HG02943 (cell line): ENCODE measurements at regions not wholly inside any gene's neighbourhood (a gene's known extent, or its start where the extent isn't known, plus 50 kb on each side); places are given as distances from the start of the nearest gene placed in this dataset.
"Not testable (repeated sequence)": the region's sequence is repeated elsewhere in the genome, so short reads cannot be mapped to it uniquely, and the experiment has no call there.

Experiments
- ATAC-seq: cut with Tn5 transposase; IDR thresholded peaks from one replicate; pipeline ENCODE4 v1.9.1; 2021; ENCODE audit warnings: mild to moderate bottlenecking, low read depth, moderate library complexity; ENCODE audit not compliant: unreplicated experiment

GRCh38 chr3:8327739-8328138, 173.9 kb upstream of the LMCD1 start:
- ATAC-seq = no peak

- ATAC-seq = no peak
Measured at GRCh38 chr3:8328967-8329366, 172.7 kb upstream of the LMCD1 start.

DNA sequence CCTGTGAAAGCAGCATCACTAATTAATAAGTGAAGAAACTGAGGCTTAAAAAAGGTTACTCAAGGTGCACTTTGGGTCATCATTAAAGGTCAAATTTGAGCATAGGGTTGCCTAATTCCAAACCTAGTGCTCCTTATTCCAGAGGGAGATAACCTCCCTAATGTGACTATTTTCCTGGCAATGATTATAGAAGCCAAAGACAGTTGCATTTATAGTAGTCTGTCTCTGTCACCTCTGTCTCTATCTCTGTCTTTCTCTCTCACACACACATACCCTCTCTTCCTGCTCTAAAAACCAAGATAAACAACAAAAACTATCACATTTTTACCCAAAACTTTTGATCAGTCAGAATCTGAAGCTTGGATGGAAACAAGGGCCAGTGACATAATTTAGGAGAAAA, 172.0 kb upstream of the LMCD1 start:
- ATAC-seq = no peak

- no peak for ATAC-seq
Measured at GRCh38 chr3:8336456-8336855, 165.2 kb upstream of the LMCD1 start.

- no peak for ATAC-seq
Measured at GRCh38 chr3:8338424-8338823, 163.2 kb upstream of the LMCD1 start.

- ATAC-seq = no peak
Measured at GRCh38 chr3:8341821-8342247, 159.8 kb upstream of the LMCD1 start.

DNA sequence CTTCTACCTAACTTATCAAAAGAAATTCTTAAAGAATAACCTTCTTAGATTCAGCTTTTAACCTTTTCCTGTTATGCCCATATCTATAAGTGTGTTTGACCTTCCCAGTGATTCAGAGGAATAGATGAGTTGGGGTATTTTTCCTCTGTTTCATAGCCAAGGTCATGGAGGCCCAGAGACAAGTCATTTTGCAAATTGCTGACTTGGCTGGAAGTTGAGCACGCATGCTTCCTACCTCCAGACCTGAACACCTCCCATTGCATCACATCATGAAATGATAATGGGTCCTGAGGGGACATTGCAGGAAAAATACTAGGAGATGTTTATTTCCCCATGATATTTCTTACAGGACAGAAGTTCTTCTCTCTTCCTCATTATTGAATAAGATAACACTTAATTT, 158.6 kb upstream of the LMCD1 start:
- ATAC-seq = no peak

GRCh38 chr3:8345398-8345797, 156.2 kb upstream of the LMCD1 start:
- ATAC-seq = no peak

DNA sequence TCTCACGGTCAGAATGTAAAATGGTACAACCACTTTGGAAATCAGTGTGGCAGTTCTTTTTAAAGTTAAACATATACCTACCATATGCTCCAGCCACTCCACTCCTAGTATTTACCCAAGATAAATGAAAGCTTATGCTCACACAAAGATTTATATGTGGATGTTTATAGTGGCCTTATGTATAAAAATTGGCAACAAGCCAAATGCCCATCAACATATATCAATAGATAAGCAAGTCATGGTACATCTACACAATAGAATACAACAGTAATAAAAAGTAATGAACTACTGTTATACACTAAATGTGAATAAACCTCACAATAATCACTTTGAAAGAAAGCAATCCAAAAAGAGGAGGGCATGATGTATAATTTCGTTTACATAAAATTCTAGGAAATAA, 153.5 kb upstream of the LMCD1 start:
- ATAC-seq = no peak

DNA sequence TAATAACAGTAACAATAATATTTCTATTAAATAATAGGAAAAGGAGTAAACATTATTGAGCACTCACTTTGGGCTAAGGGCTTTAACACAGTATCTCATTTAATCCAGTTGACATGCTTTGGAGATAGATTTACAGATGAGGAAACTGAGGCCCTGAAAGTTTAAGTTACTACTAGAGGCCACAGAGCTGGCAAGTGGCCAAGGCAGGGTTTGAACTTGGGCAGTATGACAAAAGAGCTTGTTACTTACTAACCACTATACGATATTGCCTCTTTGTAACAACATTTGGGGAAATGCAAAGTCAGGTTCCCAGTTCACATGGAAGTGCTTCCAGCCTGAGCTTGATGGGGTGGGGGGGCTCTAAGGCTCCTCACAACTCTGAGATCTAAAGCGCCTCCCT, 149.1 kb upstream of the LMCD1 start:
- ATAC-seq = no peak

- no peak for ATAC-seq
Measured at GRCh38 chr3:8353364-8353763, 148.3 kb upstream of the LMCD1 start.

DNA sequence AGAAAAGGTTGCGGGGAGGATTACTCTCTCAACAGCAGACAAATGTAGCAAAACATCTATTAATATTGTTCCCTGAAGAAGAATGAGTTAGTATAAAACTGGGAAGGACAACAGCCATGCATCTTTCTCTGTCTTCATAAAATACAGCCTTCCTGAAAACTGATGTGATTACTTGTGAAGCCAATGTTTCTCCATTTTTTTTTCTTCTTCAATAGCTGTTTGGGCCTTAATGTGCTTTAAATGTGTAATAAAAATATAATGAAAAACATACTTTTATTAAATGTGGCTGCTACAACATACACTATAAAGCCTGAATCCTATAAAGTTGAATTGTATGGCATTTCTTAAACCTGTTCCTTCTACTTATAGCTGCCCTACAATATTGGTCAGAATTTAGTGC, 146.3 kb upstream of the LMCD1 start:
- no peak for ATAC-seq

DNA sequence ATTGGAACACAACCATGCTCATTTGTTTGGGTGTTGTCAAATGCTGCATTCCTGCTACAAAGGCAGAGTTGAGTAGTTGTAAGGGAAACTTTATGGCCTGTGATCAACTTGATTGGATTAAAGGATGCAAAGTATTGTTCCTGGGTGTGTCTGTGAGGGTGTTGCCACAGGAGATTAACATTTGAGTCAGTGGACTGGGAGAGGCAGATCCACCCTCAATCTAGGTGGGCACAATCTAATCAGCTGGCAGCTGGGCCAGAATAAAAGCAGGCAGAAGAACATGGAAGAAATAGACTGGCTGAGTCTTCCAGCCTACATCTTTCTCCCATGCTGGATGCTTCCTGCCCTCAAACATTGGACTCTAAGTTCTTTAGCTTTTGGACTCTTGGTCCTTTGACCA, 145.6 kb upstream of the LMCD1 start:
- not testable (repeated sequence) for ATAC-seq

- no peak for ATAC-seq
Measured at GRCh38 chr3:8357859-8358258, 143.8 kb upstream of the LMCD1 start.

DNA sequence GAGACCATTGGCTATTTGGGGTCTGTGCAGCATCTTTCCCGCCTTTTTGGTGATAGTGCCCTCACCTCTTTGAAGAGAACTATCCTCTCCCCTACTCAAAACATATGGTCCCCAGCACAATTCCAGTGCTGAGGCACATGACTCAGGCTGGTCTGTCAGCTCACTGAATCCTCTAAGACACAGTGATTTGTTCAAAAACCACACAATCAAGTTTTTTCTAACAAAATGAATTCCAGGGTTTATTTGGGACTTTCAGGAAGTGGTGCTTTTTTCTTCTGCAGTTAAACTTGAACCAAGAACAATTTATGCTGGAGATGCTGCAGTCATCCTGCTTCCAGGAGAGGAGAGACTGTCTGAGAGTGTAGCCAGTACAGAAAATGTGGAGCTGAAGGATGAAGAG, 142.5 kb upstream of the LMCD1 start:
- no peak for ATAC-seq

DNA sequence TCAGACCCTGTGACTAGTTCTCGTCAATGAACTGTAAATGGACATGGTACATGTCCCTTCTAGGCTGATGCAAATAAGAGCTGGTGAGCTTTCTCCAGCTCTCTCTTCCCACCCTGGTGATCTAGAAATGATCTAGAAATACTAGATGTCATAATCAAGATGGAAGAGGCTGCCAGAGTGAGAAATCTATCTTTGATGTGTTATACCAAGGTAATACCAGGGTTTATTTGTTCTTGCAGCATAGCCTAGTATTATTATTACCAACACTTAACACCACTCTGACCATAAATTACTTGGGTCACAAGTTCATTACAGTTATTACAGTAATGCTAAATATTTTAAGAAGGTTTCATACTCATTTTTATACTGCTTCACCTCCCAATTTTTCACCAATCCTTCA, 138.4 kb upstream of the LMCD1 start:
- no peak for ATAC-seq

DNA sequence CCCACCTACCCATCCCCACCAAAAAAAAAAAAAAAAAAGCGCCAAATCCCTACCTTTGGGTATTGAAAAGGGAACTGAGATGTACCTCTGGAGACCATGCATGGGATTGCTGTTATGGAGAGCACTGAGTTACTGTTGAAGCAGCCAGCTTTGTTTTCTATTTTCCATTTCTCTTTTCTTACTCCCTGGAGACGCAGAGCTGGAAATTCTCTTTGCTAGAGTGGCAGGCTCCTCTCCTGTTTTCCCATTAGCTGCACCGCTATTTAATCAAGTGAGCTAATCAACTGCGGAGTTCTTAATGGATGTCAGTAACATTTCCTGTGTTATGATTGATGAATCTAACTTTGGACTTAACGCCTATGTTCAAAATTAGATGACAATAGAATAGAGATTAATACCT, 136.1 kb upstream of the LMCD1 start:
- no peak for ATAC-seq

- ATAC-seq = no peak
Measured at GRCh38 chr3:8366219-8366810, 135.3 kb upstream of the LMCD1 start.

DNA sequence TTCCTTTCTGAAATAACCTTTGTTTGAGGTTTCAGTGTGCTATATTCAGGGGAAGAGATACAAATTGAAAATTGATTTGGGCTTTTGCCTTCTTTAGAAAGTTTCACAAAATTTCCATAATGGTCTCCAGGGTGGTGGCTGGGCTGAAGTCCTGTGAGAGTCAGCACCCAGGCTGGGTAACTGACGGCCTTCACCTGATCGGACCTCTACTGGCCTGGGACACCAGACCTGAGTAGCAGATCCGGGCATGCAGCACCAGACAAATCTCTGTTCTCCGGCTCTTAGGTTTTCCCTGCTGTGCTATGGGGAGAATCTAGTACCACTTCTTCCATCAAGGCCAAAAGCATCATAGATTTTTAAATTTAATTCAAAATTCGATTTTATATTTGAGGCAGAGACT, 133.0 kb upstream of the LMCD1 start:
- no peak for ATAC-seq

DNA sequence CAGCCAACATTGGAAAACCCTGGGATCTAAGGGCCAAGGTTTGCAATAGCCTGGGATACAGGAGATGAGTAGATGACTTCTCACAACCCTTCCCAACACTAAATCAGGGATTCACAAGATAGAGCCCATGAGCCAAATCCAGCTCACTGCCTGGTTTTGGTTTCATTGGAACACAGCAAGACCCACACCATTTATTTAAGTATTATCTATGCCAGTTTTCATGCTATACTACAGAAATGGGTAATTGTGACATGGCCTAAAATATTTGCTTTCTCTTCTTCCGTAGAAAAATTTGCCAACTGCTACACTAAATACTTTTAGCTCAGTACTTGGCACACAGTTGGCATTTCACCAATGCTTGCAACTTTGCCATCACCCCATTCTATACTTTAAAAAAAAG, 132.0 kb upstream of the LMCD1 start:
- no peak for ATAC-seq

- ATAC-seq = no peak
Measured at GRCh38 chr3:8371085-8371551, 130.5 kb upstream of the LMCD1 start.

- no peak for ATAC-seq
Measured at GRCh38 chr3:8371960-8372463, 129.6 kb upstream of the LMCD1 start.
